HepG2 (cell line): ENCODE measurements at regions not wholly inside any gene's neighbourhood (a gene's known extent, or its start where the extent isn't known, plus 50 kb on each side); places are given as distances from the start of the nearest gene placed in this dataset.

Experiments used
- ASH2L ChIP-seq: fragments of 300-600, 200-600 bp; sonication (generic); IDR thresholded peaks from 2 replicates; pipeline ENCODE4 v1.7.0; 2017; ENCODE audit warnings: low read depth, mild to moderate bottlenecking, moderate library complexity, mixed read lengths, low read length; ENCODE audit not compliant: insufficient read length
- CBX1 ChIP-seq: IDR thresholded peaks from one replicate; pipeline ENCODE4 v1.6.1; 2016; ENCODE audit warnings: antibody characterized with exemption, low read depth
- FOXO4 ChIP-seq: sonication (generic); formaldehyde crosslinking; conservative IDR thresholded peaks from 2 replicates; pipeline ENCODE4 v1.8.1; 2023; ENCODE audit warnings: missing genetic modification reagents
- GLMP ChIP-seq: sonication (generic); formaldehyde crosslinking; IDR thresholded peaks from 2 replicates; pipeline ENCODE4 v1.9.0; 2021; ENCODE audit warnings: missing genetic modification reagents, mild to moderate bottlenecking, borderline replicate concordance
- IKZF5 ChIP-seq: IDR thresholded peaks from 2 replicates; pipeline ENCODE4 v1.6.1; 2018; ENCODE audit warnings: missing genetic modification reagents, mild to moderate bottlenecking, missing compliant biosample characterization
- NONO ChIP-seq, 2 experiments: fragments of 450-650 bp in 1 of 2; sonication (generic) in 1 of 2; formaldehyde crosslinking in 1 of 2; IDR thresholded peaks in 1 of 2; conservative IDR thresholded peaks in 1 of 2; 2 replicates each; pipeline versions ENCODE4 v1.6.1 to v1.8.0; 2017 to 2022; ENCODE audit warnings: mild to moderate bottlenecking in 1 of 2, missing genetic modification reagents in 1 of 2, moderate library complexity in 1 of 2
- PAX8 ChIP-seq: sonication (generic); formaldehyde crosslinking; IDR thresholded peaks from 2 replicates; pipeline ENCODE4 v1.8.0; 2022; ENCODE audit warnings: mild to moderate bottlenecking, missing genetic modification reagents, borderline replicate concordance
- PRDM15 ChIP-seq: sonication (generic); formaldehyde crosslinking; IDR thresholded peaks from 2 replicates; pipeline ENCODE4 v1.4.0; 2020; ENCODE audit warnings: missing genetic modification reagents
- TSC22D2 ChIP-seq: sonication (generic); formaldehyde crosslinking; IDR thresholded peaks from 2 replicates; pipeline ENCODE4 v1.5.1; 2020; ENCODE audit warnings: missing genetic modification reagents, mild to moderate bottlenecking, borderline replicate concordance
- ZBTB25 ChIP-seq: IDR thresholded peaks from 2 replicates; pipeline ENCODE4 v1.6.1; 2018; ENCODE audit warnings: missing genetic modification reagents
- ZBTB42 ChIP-seq: sonication (generic); formaldehyde crosslinking; IDR thresholded peaks from 2 replicates; pipeline ENCODE4 v1.5.0; 2020; ENCODE audit warnings: mild to moderate bottlenecking, missing genetic modification reagents
- ZFP41 ChIP-seq: sonication (generic); formaldehyde crosslinking; IDR thresholded peaks from 2 replicates; pipeline ENCODE4 v1.4.0; 2020; ENCODE audit warnings: mild to moderate bottlenecking, missing genetic modification reagents, borderline replicate concordance
- ZNF256 ChIP-seq: sonication (generic); formaldehyde crosslinking; conservative IDR thresholded peaks from 2 replicates; pipeline ENCODE4 v1.4.0; 2020; ENCODE audit warnings: missing genetic modification reagents
- ZNF503 ChIP-seq: sonication (generic); formaldehyde crosslinking; IDR thresholded peaks from 2 replicates; pipeline ENCODE4 v1.4.0; 2020; ENCODE audit warnings: missing genetic modification reagents
- ZSCAN5A ChIP-seq: sonication (generic); formaldehyde crosslinking; IDR thresholded peaks from 2 replicates; pipeline ENCODE4 v1.8.0; 2022; ENCODE audit warnings: mild to moderate bottlenecking, missing genetic modification reagents, borderline replicate concordance

- TF ChIP-seq PRDM15, result 0 out of 2 replicates have a peak, but pooled peaks have one; percentile 13
- no peak for TF ChIP-seq ZBTB42
- no peak for TF ChIP-seq ASH2L
- no peak for TF ChIP-seq GLMP
- TF ChIP-seq ZSCAN5A (CRISPR knock-in tag), result no peak
- TF ChIP-seq TSC22D2 (CRISPR knock-in tag), result 0 out of 2 replicates have a peak, but pooled peaks have one; percentile 79
- TF ChIP-seq ZFP41 (CRISPR knock-in tag), result no peak
- peak; percentile 65; the same call in 1 of the 2 replicates for TF ChIP-seq IKZF5 (CRISPR knock-in tag)
- TF ChIP-seq PAX8, result no peak
- TF ChIP-seq FOXO4, result no peak
- TF ChIP-seq CBX1, result no peak
- peak; percentile 82 for TF ChIP-seq ZNF503
- TF ChIP-seq ZBTB25 (CRISPR knock-in tag), result 0 out of 2 replicates have a peak, but pooled peaks have one; percentile 18
- TF ChIP-seq NONO (IDR thresholded peaks at IDR 0.05), result no peak
- TF ChIP-seq NONO (CRISPR knock-in tag; conservative IDR thresholded peaks at IDR 0.05), result no peak
- TF ChIP-seq ZNF256 (CRISPR knock-in tag), result no peak
These were observed 129.5 kb downstream of the FAM124B start (continued) for GRCh38 chr2:224272237-224272910.
